ENCODE measurements at regions not wholly inside any gene's neighbourhood (a gene's known extent, or its start where the extent isn't known, plus 50 kb on each side); places are given as distances from the start of the nearest gene placed in this dataset.

- peak; percentile 53 for DNase-seq (ENCODE audit: low read depth)
Observed at GRCh38 chr2:133667085-133667484, 98.8 kb upstream of the NCKAP5 start.

GRCh38 chr2:133667968-133668367 lies 99.7 kb upstream of the NCKAP5 start:
- DNase-seq (ENCODE audit: low read depth): no peak

- no peak for DNase-seq (ENCODE audit: low read depth)
Observed at GRCh38 chr2:133668547-133668946, 100.3 kb upstream of the NCKAP5 start.

- DNase-seq (ENCODE audit: low read depth): no peak
Observed at GRCh38 chr2:133673305-133673905, 105.1 kb upstream of the NCKAP5 start.

- DNase-seq (ENCODE audit: low read depth): no peak
Observed at GRCh38 chr2:133674066-133674432, 105.8 kb upstream of the NCKAP5 start.

- peak; percentile 55 for DNase-seq (ENCODE audit: low read depth)
Observed at GRCh38 chr2:133674433-133675331, 106.4 kb upstream of the NCKAP5 start.

GRCh38 chr2:133676392-133677130 lies 108.3 kb upstream of the NCKAP5 start:
- DNase-seq (ENCODE audit: low read depth): no peak

- no peak for DNase-seq (ENCODE audit: low read depth)
Observed at GRCh38 chr2:133680343-133681049, 112.2 kb upstream of the NCKAP5 start.

GRCh38 chr2:133682347-133682746 lies 114.1 kb upstream of the NCKAP5 start:
- no peak for DNase-seq (ENCODE audit: low read depth)

GRCh38 chr2:133682906-133683305 lies 114.6 kb upstream of the NCKAP5 start:
- no peak for DNase-seq (ENCODE audit: low read depth)

GRCh38 chr2:133685636-133686215 lies 117.5 kb upstream of the NCKAP5 start:
- no peak for DNase-seq (ENCODE audit: low read depth)

GRCh38 chr2:133690780-133691179 lies 122.5 kb upstream of the NCKAP5 start:
- DNase-seq (ENCODE audit: low read depth): no peak

GRCh38 chr2:133691336-133691735 lies 123.1 kb upstream of the NCKAP5 start:
- DNase-seq (ENCODE audit: low read depth): no peak

GRCh38 chr2:133705287-133705686 lies 137.0 kb upstream of the NCKAP5 start:
- no peak for DNase-seq (ENCODE audit: low read depth)

- no peak for DNase-seq (ENCODE audit: low read depth)
Observed at GRCh38 chr2:133710613-133711012, 142.3 kb upstream of the NCKAP5 start.

GRCh38 chr2:133711201-133711600 lies 142.9 kb upstream of the NCKAP5 start:
- DNase-seq (ENCODE audit: low read depth): no peak

GRCh38 chr2:133711806-133712205 lies 143.5 kb upstream of the NCKAP5 start:
- DNase-seq (ENCODE audit: low read depth): no peak

- no peak for DNase-seq (ENCODE audit: low read depth)
Observed at GRCh38 chr2:133712369-133712768, 144.1 kb upstream of the NCKAP5 start.

- DNase-seq (ENCODE audit: low read depth): no peak
Observed at GRCh38 chr2:133713049-133713580, 144.9 kb upstream of the NCKAP5 start.

GRCh38 chr2:133716166-133716565 lies 147.9 kb upstream of the NCKAP5 start:
- DNase-seq (ENCODE audit: low read depth): no peak

GRCh38 chr2:133717497-133717896 lies 149.2 kb upstream of the NCKAP5 start:
- DNase-seq (ENCODE audit: low read depth): no peak

All from non-pigmented ciliary epithelial cell (primary cell).